ENCODE measurements at regions not wholly inside any gene's neighbourhood (a gene's known extent, or its start where the extent isn't known, plus 50 kb on each side); places are given as distances from the start of the nearest gene placed in this dataset.

GRCh38 chr12:46678426-46678825 lies 147.4 kb downstream of the SLC38A4 start:
- Histone ChIP-seq H3K36me3 (ENCODE audit: control insufficient read depth in 4 of 4, insufficient read depth in 4 of 4, low read length in 3 of 4) (peaks cover 0 to 3% (median 0%) of the 10 kb centered on the region in 4 experiments), H3K4me1 (ENCODE audit: control extremely low read depth in 1 of 4, control insufficient read depth in 4 of 4, insufficient read depth in 4 of 4, low read length in 3 of 4) (no peaks in the 10 kb centered on the region), H3K27ac (ENCODE audit: insufficient read depth in 1 of 2, low read depth in 1 of 2, low read length in 2 of 2, poor library complexity in 1 of 2, severe bottlenecking in 2 of 2) (no peak overlapping the region), H3K27me3 (replicated peaks in 2 of 5; ENCODE audit: control insufficient read depth in 4 of 5, insufficient read depth in 5 of 5, low read length in 4 of 5) (no peaks in the 10 kb centered on the region), H3K9me3 (ENCODE audit: control extremely low read depth in 1 of 5, control insufficient read depth in 4 of 5, insufficient read depth in 2 of 5, low read depth in 1 of 5, low read length in 4 of 5) (peaks cover 0 to under 1% (median 0%) of the 10 kb centered on the region in 5 experiments), H3K4me3 (ENCODE audit: control insufficient read depth in 1 of 7, extremely low read depth in 1 of 7, insufficient read depth in 4 of 7, low read depth in 2 of 7, low read length in 6 of 7) (no peak overlapping the region)
- POLR2A ChIA-PET, result no interaction called here
- CTCF ChIA-PET, result interaction anchor here (1.3 to 3.3 kb wide), 3 partner anchors 14 to 554 kb away, joined by 3 to 9 read pairs (median 6); no protein-coding TSS in a partner anchor
- 100% methylated on average over 1 of the region's 3 CpGs for WGBS (ENCODE audit: insufficient coverage)
- no peak for DNase-seq

- no peaks in the 10 kb centered on the region for H3K4me1 ChIP-seq (ENCODE audit: control extremely low read depth in 1 of 4, control insufficient read depth in 4 of 4, insufficient read depth in 4 of 4, low read length in 3 of 4)
- no peaks in the 10 kb centered on the region for H3K9me3 ChIP-seq (ENCODE audit: control extremely low read depth in 1 of 5, control insufficient read depth in 4 of 5, insufficient read depth in 2 of 5, low read depth in 1 of 5, low read length in 4 of 5)
- H3K4me3 ChIP-seq (ENCODE audit: control insufficient read depth in 1 of 7, extremely low read depth in 1 of 7, insufficient read depth in 4 of 7, low read depth in 2 of 7, low read length in 6 of 7), result no peak overlapping the region
- DNase-seq, result peak in 2 of 3 donors; percentile 13 to 31
- no peaks in the 10 kb centered on the region for H3K27me3 ChIP-seq (replicated peaks in 2 of 5; ENCODE audit: control insufficient read depth in 4 of 5, insufficient read depth in 5 of 5, low read length in 4 of 5)
- H3K27ac ChIP-seq (ENCODE audit: insufficient read depth in 1 of 2, low read depth in 1 of 2, low read length in 2 of 2, poor library complexity in 1 of 2, severe bottlenecking in 2 of 2), result no peak overlapping the region
- WGBS (ENCODE audit: insufficient coverage), result 100% methylated on average over 2 of the region's 2 CpGs
- ChIA-PET CTCF (interaction anchor here (1.9 to 3.3 kb wide), 3 partner anchors 9 to 14 kb away, joined by 4 to 9 read pairs (median 6); no protein-coding TSS in a partner anchor), POLR2A (no interaction called here)
- no peaks in the 10 kb centered on the region for H3K36me3 ChIP-seq (ENCODE audit: control insufficient read depth in 4 of 4, insufficient read depth in 4 of 4, low read length in 3 of 4)
Measured at GRCh38 chr12:46677749-46678148, 148.0 kb downstream of the SLC38A4 start.

GRCh38 chr12:46676797-46677520 lies 148.8 kb downstream of the SLC38A4 start:
- CTCF ChIA-PET, result interaction anchor here (0.9 to 3.3 kb wide), 7 partner anchors 9 to 532 kb away, joined by 3 to 9 read pairs (median 5); no protein-coding TSS in a partner anchor
- H3K4me1 ChIP-seq (ENCODE audit: control extremely low read depth in 1 of 4, control insufficient read depth in 4 of 4, insufficient read depth in 4 of 4, low read length in 3 of 4), result no peaks in the 10 kb centered on the region
- no peaks in the 10 kb centered on the region for H3K9me3 ChIP-seq (ENCODE audit: control extremely low read depth in 1 of 5, control insufficient read depth in 4 of 5, insufficient read depth in 2 of 5, low read depth in 1 of 5, low read length in 4 of 5)
- no peak for DNase-seq
- H3K27ac ChIP-seq (ENCODE audit: insufficient read depth in 1 of 2, low read depth in 1 of 2, low read length in 2 of 2, poor library complexity in 1 of 2, severe bottlenecking in 2 of 2), result no peak overlapping the region
- 98% methylated on average over 5 of the region's 7 CpGs for WGBS (ENCODE audit: insufficient coverage)
- no peaks in the 10 kb centered on the region for H3K36me3 ChIP-seq (ENCODE audit: control insufficient read depth in 4 of 4, insufficient read depth in 4 of 4, low read length in 3 of 4)
- H3K27me3 ChIP-seq (replicated peaks in 2 of 5; ENCODE audit: control insufficient read depth in 4 of 5, insufficient read depth in 5 of 5, low read length in 4 of 5), result no peaks in the 10 kb centered on the region
- POLR2A ChIA-PET, result no interaction called here
- no peak overlapping the region for H3K4me3 ChIP-seq (ENCODE audit: control insufficient read depth in 1 of 7, extremely low read depth in 1 of 7, insufficient read depth in 4 of 7, low read depth in 2 of 7, low read length in 6 of 7)

GRCh38 chr12:46676396-46676795 lies 149.4 kb downstream of the SLC38A4 start:
- H3K4me1 ChIP-seq (ENCODE audit: control extremely low read depth in 1 of 4, control insufficient read depth in 4 of 4, insufficient read depth in 4 of 4, low read length in 3 of 4), result no peaks in the 10 kb centered on the region
- H3K27ac ChIP-seq (ENCODE audit: insufficient read depth in 1 of 2, low read depth in 1 of 2, low read length in 2 of 2, poor library complexity in 1 of 2, severe bottlenecking in 2 of 2), result no peak overlapping the region
- H3K4me3 ChIP-seq (ENCODE audit: control insufficient read depth in 1 of 7, extremely low read depth in 1 of 7, insufficient read depth in 4 of 7, low read depth in 2 of 7, low read length in 6 of 7), result no peak overlapping the region
- H3K27me3 ChIP-seq (replicated peaks in 2 of 5; ENCODE audit: control insufficient read depth in 4 of 5, insufficient read depth in 5 of 5, low read length in 4 of 5), result no peaks in the 10 kb centered on the region
- POLR2A ChIA-PET, result no interaction called here
- H3K36me3 ChIP-seq (ENCODE audit: control insufficient read depth in 4 of 4, insufficient read depth in 4 of 4, low read length in 3 of 4), result no peaks in the 10 kb centered on the region
- CTCF ChIA-PET, result interaction anchor here (0.6 to 3.3 kb wide), 8 partner anchors 10 to 532 kb away, joined by 3 to 9 read pairs (median 4); no protein-coding TSS in a partner anchor
- no peak for DNase-seq
- H3K9me3 ChIP-seq (ENCODE audit: control extremely low read depth in 1 of 5, control insufficient read depth in 4 of 5, insufficient read depth in 2 of 5, low read depth in 1 of 5, low read length in 4 of 5), result no peaks in the 10 kb centered on the region
- WGBS (ENCODE audit: insufficient coverage), result no CpG with 5 or more reads among the region's 1 CpG

- Histone ChIP-seq H3K27me3 (replicated peaks in 2 of 5; ENCODE audit: control insufficient read depth in 4 of 5, insufficient read depth in 5 of 5, low read length in 4 of 5) (no peaks in the 10 kb centered on the region), H3K27ac (ENCODE audit: insufficient read depth in 1 of 2, low read depth in 1 of 2, low read length in 2 of 2, poor library complexity in 1 of 2, severe bottlenecking in 2 of 2) (no peak overlapping the region), H3K4me1 (ENCODE audit: control extremely low read depth in 1 of 4, control insufficient read depth in 4 of 4, insufficient read depth in 4 of 4, low read length in 3 of 4) (no peaks in the 10 kb centered on the region), H3K4me3 (ENCODE audit: control insufficient read depth in 1 of 7, extremely low read depth in 1 of 7, insufficient read depth in 4 of 7, low read depth in 2 of 7, low read length in 6 of 7) (no peak overlapping the region), H3K9me3 (ENCODE audit: control extremely low read depth in 1 of 5, control insufficient read depth in 4 of 5, insufficient read depth in 2 of 5, low read depth in 1 of 5, low read length in 4 of 5) (no peaks in the 10 kb centered on the region), H3K36me3 (ENCODE audit: control insufficient read depth in 4 of 4, insufficient read depth in 4 of 4, low read length in 3 of 4) (no peaks in the 10 kb centered on the region)
- ChIA-PET POLR2A (no interaction called here), CTCF (interaction anchor here (0.6 to 3.3 kb wide), 7 partner anchors 10 to 346 kb away, joined by 3 to 9 read pairs (median 4); no protein-coding TSS in a partner anchor)
- DNase-seq, result peak; percentile 29 to 64 (median 48)
- 78% methylated on average over 9 of the region's 11 CpGs for WGBS (ENCODE audit: insufficient coverage)
Measured at GRCh38 chr12:46675736-46676135, 150.1 kb downstream of the SLC38A4 start.

GRCh38 chr12:46674800-46675199 lies 151.0 kb downstream of the SLC38A4 start:
- no peak overlapping the region for H3K27ac ChIP-seq (ENCODE audit: insufficient read depth in 1 of 2, low read depth in 1 of 2, low read length in 2 of 2, poor library complexity in 1 of 2, severe bottlenecking in 2 of 2)
- CTCF ChIA-PET, result interaction anchor here (0.9 to 1.5 kb wide), 4 partner anchors 20 to 550 kb away, joined by 3 to 5 read pairs (median 3); no protein-coding TSS in a partner anchor
- DNase-seq, result peak in 1 of 3 donors; percentile 12
- no peaks in the 10 kb centered on the region for H3K9me3 ChIP-seq (ENCODE audit: control extremely low read depth in 1 of 5, control insufficient read depth in 4 of 5, insufficient read depth in 2 of 5, low read depth in 1 of 5, low read length in 4 of 5)
- H3K4me1 ChIP-seq (ENCODE audit: control extremely low read depth in 1 of 4, control insufficient read depth in 4 of 4, insufficient read depth in 4 of 4, low read length in 3 of 4), result no peaks in the 10 kb centered on the region
- no peaks in the 10 kb centered on the region for H3K36me3 ChIP-seq (ENCODE audit: control insufficient read depth in 4 of 4, insufficient read depth in 4 of 4, low read length in 3 of 4)
- H3K27me3 ChIP-seq (replicated peaks in 2 of 5; ENCODE audit: control insufficient read depth in 4 of 5, insufficient read depth in 5 of 5, low read length in 4 of 5), result no peaks in the 10 kb centered on the region
- WGBS (ENCODE audit: insufficient coverage), result 100% methylated on average over 1 of the region's 4 CpGs
- no peak overlapping the region for H3K4me3 ChIP-seq (ENCODE audit: control insufficient read depth in 1 of 7, extremely low read depth in 1 of 7, insufficient read depth in 4 of 7, low read depth in 2 of 7, low read length in 6 of 7)
- POLR2A ChIA-PET, result no interaction called here

GRCh38 chr12:46674129-46674528 lies 151.7 kb downstream of the SLC38A4 start:
- Histone ChIP-seq H3K27me3 (replicated peaks in 2 of 5; ENCODE audit: control insufficient read depth in 4 of 5, insufficient read depth in 5 of 5, low read length in 4 of 5) (no peaks in the 10 kb centered on the region), H3K36me3 (ENCODE audit: control insufficient read depth in 4 of 4, insufficient read depth in 4 of 4, low read length in 3 of 4) (no peaks in the 10 kb centered on the region), H3K4me3 (ENCODE audit: control insufficient read depth in 1 of 7, extremely low read depth in 1 of 7, insufficient read depth in 4 of 7, low read depth in 2 of 7, low read length in 6 of 7) (no peak overlapping the region), H3K4me1 (ENCODE audit: control extremely low read depth in 1 of 4, control insufficient read depth in 4 of 4, insufficient read depth in 4 of 4, low read length in 3 of 4) (no peaks in the 10 kb centered on the region), H3K27ac (ENCODE audit: insufficient read depth in 1 of 2, low read depth in 1 of 2, low read length in 2 of 2, poor library complexity in 1 of 2, severe bottlenecking in 2 of 2) (no peak overlapping the region), H3K9me3 (ENCODE audit: control extremely low read depth in 1 of 5, control insufficient read depth in 4 of 5, insufficient read depth in 2 of 5, low read depth in 1 of 5, low read length in 4 of 5) (no peaks in the 10 kb centered on the region)
- no CpG with 5 or more reads among the region's 1 CpG for WGBS (ENCODE audit: insufficient coverage)
- POLR2A ChIA-PET, result no interaction called here
- no peak for DNase-seq
- CTCF ChIA-PET, result interaction anchor here (0.6 to 1.5 kb wide), 7 partner anchors 11 to 549 kb away, joined by 3 to 5 read pairs (median 3); partner anchors contain the start of gene SLC38A1
